Tibial nerve (tissue), 4 donors: ENCODE measurements at regions not wholly inside any gene's neighbourhood (a gene's known extent, or its start where the extent isn't known, plus 50 kb on each side); places are given as distances from the start of the nearest gene placed in this dataset.

Experiments
- DNase-seq, 2 donors: peaks; one replicate each; pipeline ENCODE4 v3.0.0-alpha.2; 2019; ENCODE audit warnings: low spot score in 2 of 2
- H3K27ac ChIP-seq, 4 donors: fragments of 200-600 bp; sonication (generic) in 3 of 4; one replicate each; pipeline ENCODE4 v1.5.1; 2017 to 2019; ENCODE audit warnings: mild to moderate bottlenecking in 1 of 4
- H3K27me3 ChIP-seq, 2 donors: fragments of 200-600 bp; sonication (generic) in 1 of 2; one replicate each; pipeline versions ENCODE4 v1.5.1 to v1.6.0; 2017 to 2019
- H3K36me3 ChIP-seq, 3 donors: fragments of 200-600 bp; sonication (generic); one replicate each; pipeline ENCODE4 v1.5.1; 2018 to 2019
- H3K4me1 ChIP-seq, 4 donors: fragments of 200-600 bp; sonication (generic) in 3 of 4; one replicate each; pipeline ENCODE4 v1.5.1; 2017 to 2019
- H3K4me3 ChIP-seq, 4 donors: fragments of 200-600 bp; sonication (generic) in 3 of 4; one replicate each; pipeline ENCODE4 v1.5.1; 2017 to 2019; ENCODE audit warnings: mild to moderate bottlenecking in 1 of 4, moderate library complexity in 1 of 4
- H3K9me3 ChIP-seq, 4 donors: fragments of 200-600 bp; sonication (generic) in 3 of 4; one replicate each; pipeline ENCODE4 v1.5.1; 2017 to 2019
- EP300 ChIP-seq, 2 donors: sonication (generic); formaldehyde crosslinking; IDR thresholded peaks; one replicate each; pipeline ENCODE4 v1.6.1; 2017; ENCODE audit warnings: antibody characterized with exemption in 2 of 2, mild to moderate bottlenecking in 1 of 2
- POLR2A ChIP-seq, 2 donors: fragments of 450-650 bp; IDR thresholded peaks; one replicate each; pipeline ENCODE4 v1.6.1; 2017; ENCODE audit warnings: antibody characterized with exemption in 2 of 2, mild to moderate bottlenecking in 2 of 2, moderate library complexity in 2 of 2
- WGBS, 2 donors: methylation state at CpG; one replicate each; pipeline ENCODE4 v1.1.5; 2018; 5-methylcytosine and 5-hydroxymethylcytosine counted together
- TF ChIP-seq, protein P1 (sequence below), 5 experiments: fragments of 200-600 bp in 3 of 5; fragments of 450-650 bp in 2 of 5; sonication (generic) in 3 of 5; IDR thresholded peaks; one replicate each; pipeline ENCODE4 v1.5.1; 2016 to 2019; ENCODE audit warnings: antibody characterized with exemption in 5 of 5, mild to moderate bottlenecking in 3 of 5, moderate library complexity in 2 of 5

DNA sequence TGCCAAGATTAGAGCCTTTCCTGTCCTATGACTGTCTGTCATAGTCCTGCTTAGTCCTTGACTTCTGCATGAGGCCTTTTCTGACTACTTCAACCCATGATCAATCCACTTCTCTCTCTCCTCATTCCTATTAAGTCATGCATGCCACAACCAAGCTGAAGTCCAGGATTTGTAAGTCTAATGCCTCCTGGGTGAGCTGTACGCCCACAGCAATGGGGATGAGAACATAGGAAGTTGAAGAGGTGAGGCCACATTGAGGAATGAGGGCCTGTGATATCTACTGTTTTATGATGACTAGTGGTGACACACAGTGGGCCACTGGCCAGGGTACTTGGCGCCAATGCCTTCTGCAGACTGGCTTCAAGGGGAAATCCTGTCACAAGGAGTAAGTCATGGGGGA, 994.1 kb upstream of the TMEM132C start:
- H3K27me3 ChIP-seq: no peaks in the 10 kb centered on the region
- no peaks in the 10 kb centered on the region for H3K9me3 ChIP-seq
- no peak overlapping the region for H3K27ac ChIP-seq
- no peak for DNase-seq
- H3K36me3 ChIP-seq: no peaks in the 10 kb centered on the region
- H3K4me3 ChIP-seq: no peak overlapping the region
- H3K4me1 ChIP-seq: no peaks in the 10 kb centered on the region
- no peak for TF ChIP-seq EP300 (IDR thresholded peaks at IDR 0.05)
- 77 to 83% methylated on average over 2 of the region's 2 CpGs for WGBS, 2 donors

DNA sequence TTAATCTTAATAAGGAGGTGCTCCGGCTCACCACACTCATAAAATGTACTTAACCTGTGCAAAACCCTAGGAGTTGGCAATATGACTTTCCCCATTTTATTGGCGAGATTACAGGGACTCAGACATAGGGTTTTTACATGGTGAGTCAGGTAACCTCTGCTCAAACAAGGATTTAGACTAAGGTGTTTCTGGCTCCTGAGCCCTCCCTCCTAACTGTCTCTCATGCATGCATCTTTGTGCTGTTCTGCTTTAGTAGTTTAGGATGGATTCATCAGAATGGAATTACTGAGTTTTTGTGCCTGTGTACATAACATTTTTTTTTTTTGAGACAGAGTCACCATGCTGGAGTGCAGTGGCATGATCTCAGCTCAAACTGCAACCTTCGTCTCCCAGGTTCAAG, 993.3 kb upstream of the TMEM132C start:
- no peak for DNase-seq
- H3K4me3 ChIP-seq: no peak overlapping the region
- no peaks in the 10 kb centered on the region for H3K4me1 ChIP-seq
- H3K36me3 ChIP-seq: no peaks in the 10 kb centered on the region
- TF ChIP-seq EP300 (IDR thresholded peaks at IDR 0.05): no peak
- TF ChIP-seq, protein P1, sequence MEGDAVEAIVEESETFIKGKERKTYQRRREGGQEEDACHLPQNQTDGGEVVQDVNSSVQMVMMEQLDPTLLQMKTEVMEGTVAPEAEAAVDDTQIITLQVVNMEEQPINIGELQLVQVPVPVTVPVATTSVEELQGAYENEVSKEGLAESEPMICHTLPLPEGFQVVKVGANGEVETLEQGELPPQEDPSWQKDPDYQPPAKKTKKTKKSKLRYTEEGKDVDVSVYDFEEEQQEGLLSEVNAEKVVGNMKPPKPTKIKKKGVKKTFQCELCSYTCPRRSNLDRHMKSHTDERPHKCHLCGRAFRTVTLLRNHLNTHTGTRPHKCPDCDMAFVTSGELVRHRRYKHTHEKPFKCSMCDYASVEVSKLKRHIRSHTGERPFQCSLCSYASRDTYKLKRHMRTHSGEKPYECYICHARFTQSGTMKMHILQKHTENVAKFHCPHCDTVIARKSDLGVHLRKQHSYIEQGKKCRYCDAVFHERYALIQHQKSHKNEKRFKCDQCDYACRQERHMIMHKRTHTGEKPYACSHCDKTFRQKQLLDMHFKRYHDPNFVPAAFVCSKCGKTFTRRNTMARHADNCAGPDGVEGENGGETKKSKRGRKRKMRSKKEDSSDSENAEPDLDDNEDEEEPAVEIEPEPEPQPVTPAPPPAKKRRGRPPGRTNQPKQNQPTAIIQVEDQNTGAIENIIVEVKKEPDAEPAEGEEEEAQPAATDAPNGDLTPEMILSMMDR (IDR thresholded peaks at IDR 0.05): no peak
- no peak for TF ChIP-seq POLR2A (IDR thresholded peaks at IDR 0.05)
- no peaks in the 10 kb centered on the region for H3K27me3 ChIP-seq
- 77 to 90% methylated on average over 3 of the region's 3 CpGs for WGBS, 2 donors
- H3K9me3 ChIP-seq: no peaks in the 10 kb centered on the region
- H3K27ac ChIP-seq: no peak overlapping the region

DNA sequence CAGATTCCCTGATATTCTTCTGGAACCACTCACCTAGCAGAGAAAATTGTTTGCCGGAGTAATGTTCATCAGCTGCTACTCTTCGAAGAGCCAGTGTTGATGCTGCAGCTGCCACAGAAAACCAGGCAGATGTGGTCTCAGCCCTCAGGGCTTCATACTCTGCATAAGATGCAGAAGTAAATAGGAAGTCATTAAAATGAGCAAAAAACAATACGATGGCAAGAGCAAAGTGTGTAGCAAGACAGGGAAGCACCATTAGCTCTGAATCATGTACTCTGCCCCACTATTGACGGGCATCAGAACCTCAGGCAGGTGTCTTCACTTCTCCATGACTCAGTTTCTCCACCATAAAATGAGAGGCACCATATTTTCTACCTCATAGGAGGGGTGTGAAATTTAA, 991.6 kb upstream of the TMEM132C start:
- WGBS, 2 donors: 78 to 80% methylated on average over 4 of the region's 4 CpGs
- Histone ChIP-seq H3K36me3 (no peaks in the 10 kb centered on the region), H3K9me3 (no peaks in the 10 kb centered on the region), H3K27ac (no peak overlapping the region), H3K27me3 (no peaks in the 10 kb centered on the region), H3K4me3 (no peak overlapping the region), H3K4me1 (peaks cover 0 to 1% (median 0%) of the 10 kb centered on the region in 4 donors)
- TF ChIP-seq, protein P1 (IDR thresholded peaks at IDR 0.05): no peak
- no peak for TF ChIP-seq EP300 (IDR thresholded peaks at IDR 0.05)
- no peak for TF ChIP-seq POLR2A (IDR thresholded peaks at IDR 0.05)
- no peak for DNase-seq

DNA sequence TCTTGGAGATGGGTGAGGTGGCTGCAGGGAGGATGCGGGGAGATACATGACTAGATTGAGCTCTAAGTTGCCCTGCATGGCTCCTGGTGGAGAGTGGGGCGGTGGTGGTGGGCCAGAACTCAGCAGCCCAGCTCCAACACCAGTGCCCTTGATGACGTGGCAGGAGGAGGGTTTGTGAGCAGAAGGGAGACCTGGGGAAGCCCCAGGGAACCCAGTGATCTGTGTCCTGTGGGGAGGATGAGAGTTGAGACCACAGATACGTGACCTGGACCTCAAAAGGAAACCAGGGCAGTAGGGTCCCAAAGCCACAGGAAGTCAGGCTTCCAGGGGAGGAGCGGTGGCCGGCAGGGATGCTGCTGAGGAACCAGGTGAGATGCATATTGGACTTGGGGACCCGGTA, 989.1 kb upstream of the TMEM132C start:
- no peak overlapping the region for H3K4me3 ChIP-seq
- no peaks in the 10 kb centered on the region for H3K9me3 ChIP-seq
- no peaks in the 10 kb centered on the region for H3K36me3 ChIP-seq
- no peak for DNase-seq
- H3K4me1 ChIP-seq: peaks cover 0 to 7% (median 2%) of the 10 kb centered on the region in 4 donors
- no peak for TF ChIP-seq POLR2A (IDR thresholded peaks at IDR 0.05)
- TF ChIP-seq, protein P1 (IDR thresholded peaks at IDR 0.05): no peak
- TF ChIP-seq EP300 (IDR thresholded peaks at IDR 0.05): no peak
- 63 to 74% methylated on average over 7 of the region's 7 CpGs for WGBS, 2 donors
- H3K27ac ChIP-seq: no peak overlapping the region
- H3K27me3 ChIP-seq: no peaks in the 10 kb centered on the region

DNA sequence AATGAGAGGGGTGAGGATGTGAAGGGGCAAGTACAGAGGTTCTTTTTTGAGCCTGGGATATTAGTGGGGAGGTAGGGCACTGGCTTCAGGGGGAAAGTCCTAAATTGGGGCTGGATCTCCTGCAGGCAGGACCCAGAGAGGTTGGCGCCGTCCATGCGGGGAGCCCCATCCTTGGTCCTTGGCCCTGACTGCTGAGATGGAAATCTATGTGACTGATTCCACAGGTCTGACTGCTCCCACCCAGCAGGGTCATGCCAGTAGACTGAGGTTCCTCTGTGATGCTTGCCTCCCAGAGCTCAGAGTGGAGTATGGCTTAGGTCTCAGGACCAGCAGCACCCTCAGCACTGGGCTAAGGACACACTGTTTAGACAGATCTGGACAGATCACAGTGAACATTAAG, 988.6 kb upstream of the TMEM132C start:
- Histone ChIP-seq H3K4me3 (no peak overlapping the region), H3K9me3 (no peaks in the 10 kb centered on the region), H3K36me3 (no peaks in the 10 kb centered on the region), H3K27me3 (no peaks in the 10 kb centered on the region), H3K4me1 (peaks cover 0 to 7% (median 2%) of the 10 kb centered on the region in 4 donors), H3K27ac (no peak overlapping the region)
- 87 to 95% methylated on average over 3 of the region's 3 CpGs for WGBS, 2 donors
- TF ChIP-seq, protein P1 (IDR thresholded peaks at IDR 0.05): no peak
- no peak for DNase-seq
